CD4-positive, CD25-positive, alpha-beta regulatory T cell (primary cell): ENCODE measurements at regions not wholly inside any gene's neighbourhood (a gene's known extent, or its start where the extent isn't known, plus 50 kb on each side); places are given as distances from the start of the nearest gene placed in this dataset.
"Not testable (repeated sequence)": the region's sequence is repeated elsewhere in the genome, so short reads cannot be mapped to it uniquely, and the experiment has no call there.

Experiments
- ATAC-seq, 2 donors: fragments of 150-1000 bp; cut with Tn5 transposase; one replicate each; pipeline ENCODE4 v1.10.0; 2021; ENCODE audit warnings: low read depth in 2 of 2, moderate number of reproducible peaks in 2 of 2, moderate library complexity in 1 of 2
- DNase-seq, 3 donors: peaks; one replicate each; pipeline versions ENCODE4 v3.0.0 to v3.0.0-alpha.2; 2012 to 2022; ENCODE audit warnings: mixed read lengths in 1 of 3
- H3K27ac ChIP-seq: one replicate; pipeline ENCODE4 v1.7.0; 2013; ENCODE audit warnings: mild to moderate bottlenecking, low read length; ENCODE audit not compliant: insufficient read depth, poor library complexity, severe bottlenecking
- H3K27me3 ChIP-seq: one replicate; pipeline ENCODE4 v1.7.0; 2013; ENCODE audit warnings: low read length; ENCODE audit not compliant: control insufficient read depth, insufficient read depth
- H3K36me3 ChIP-seq: one replicate; pipeline ENCODE4 v1.7.0; 2013; ENCODE audit warnings: mild to moderate bottlenecking, low read length, moderate library complexity; ENCODE audit not compliant: control insufficient read depth, insufficient read depth
- H3K4me1 ChIP-seq: 2 replicates; pipeline ENCODE4 v1.7.0; 2013; ENCODE audit warnings: mild to moderate bottlenecking, low read length; ENCODE audit not compliant: insufficient read depth, control insufficient read depth, poor library complexity, severe bottlenecking
- H3K4me3 ChIP-seq: one replicate; pipeline ENCODE4 v1.7.0; 2013; ENCODE audit warnings: low read depth, mild to moderate bottlenecking, low read length, moderate library complexity
- H3K9me3 ChIP-seq, 2 experiments: 1 replicate in 1 of 2; 2 replicates in 1 of 2; pipeline ENCODE4 v1.7.0; 2013; ENCODE audit warnings: low read length in 2 of 2, mild to moderate bottlenecking in 1 of 2, moderate library complexity in 1 of 2; ENCODE audit not compliant: control insufficient read depth in 2 of 2
- H3K27ac Mint-ChIP-seq, 3 donors: one replicate each; pipeline ENCODE4 v1.8.0; 2020 to 2022; ENCODE audit warnings: mild to moderate bottlenecking in 3 of 3, mixed read lengths in 3 of 3, moderate library complexity in 2 of 3
- H3K27me3 Mint-ChIP-seq: one replicate; pipeline ENCODE4 v1.8.0; 2022; ENCODE audit warnings: mild to moderate bottlenecking, mixed read lengths
- H3K36me3 Mint-ChIP-seq: one replicate; pipeline ENCODE4 v1.8.0; 2020; ENCODE audit warnings: mixed read lengths
- H3K4me1 Mint-ChIP-seq, 4 donors: one replicate each; pipeline ENCODE4 v1.8.0; 2020 to 2022; ENCODE audit warnings: mixed read lengths in 4 of 4, mild to moderate bottlenecking in 1 of 4
- H3K4me3 Mint-ChIP-seq, 4 donors: one replicate each; pipeline ENCODE4 v1.8.0; 2020 to 2022; ENCODE audit warnings: mild to moderate bottlenecking in 4 of 4, mixed read lengths in 4 of 4, moderate library complexity in 3 of 4
- H3K9me3 Mint-ChIP-seq, 7 donors: one replicate each; pipeline ENCODE4 v1.8.0; 2020 to 2022; ENCODE audit warnings: mixed read lengths in 7 of 7, mild to moderate bottlenecking in 3 of 7, moderate library complexity in 2 of 7

DNA sequence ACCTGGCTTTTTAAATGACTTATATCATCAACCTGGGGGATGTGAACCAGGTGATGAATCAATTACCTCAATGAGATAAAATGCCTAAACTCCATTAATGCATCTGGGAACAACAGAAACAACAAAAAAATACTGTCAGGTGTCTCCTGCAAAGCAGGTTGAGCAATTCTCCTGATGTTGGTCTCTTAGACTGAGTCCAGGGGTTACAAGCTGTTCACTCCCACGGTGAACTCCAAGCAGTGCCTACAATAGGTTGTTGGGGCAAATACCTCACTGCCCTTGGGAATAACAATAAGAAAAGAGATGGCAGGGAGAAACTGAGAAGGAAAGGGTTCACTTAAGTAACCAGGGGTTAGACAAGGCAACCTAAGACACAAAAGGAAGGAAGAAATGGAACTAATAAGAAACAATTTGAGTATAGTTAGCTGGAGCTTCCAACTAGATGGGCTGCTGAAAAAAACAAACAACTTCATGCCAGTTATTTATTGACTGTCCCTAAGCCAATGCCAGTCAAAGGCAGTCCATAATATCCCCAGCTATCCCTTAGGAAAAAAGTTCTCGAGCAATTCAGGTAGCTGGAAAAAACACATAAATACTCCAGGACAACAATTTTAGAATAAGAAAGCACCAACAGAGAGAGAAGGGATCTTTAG lies 97.6 kb upstream of the MAGI3 start:
- no peaks in the 10 kb centered on the region for H3K36me3 Mint-ChIP-seq
- no peaks in the 10 kb centered on the region for H3K9me3 ChIP-seq
- no peak for DNase-seq
- H3K27me3 ChIP-seq: peaks cover 4% of the 10 kb centered on the region
- no peak overlapping the region for H3K27ac Mint-ChIP-seq
- no peaks in the 10 kb centered on the region for H3K4me1 Mint-ChIP-seq
- no peak for ATAC-seq
- peaks cover 14% of the 10 kb centered on the region for H3K27me3 Mint-ChIP-seq
- no peak overlapping the region for H3K27ac ChIP-seq
- no peaks in the 10 kb centered on the region for H3K9me3 Mint-ChIP-seq
- H3K4me3 ChIP-seq: no peak overlapping the region
- no peaks in the 10 kb centered on the region for H3K4me1 ChIP-seq
- H3K36me3 ChIP-seq: no peaks in the 10 kb centered on the region
- no peak overlapping the region for H3K4me3 Mint-ChIP-seq

GRCh38 chr1:113293256-113293626 lies 97.1 kb upstream of the MAGI3 start:
- Mint-ChIP-seq H3K4me1 (no peaks in the 10 kb centered on the region), H3K27me3 (peaks cover 11% of the 10 kb centered on the region), H3K9me3 (no peaks in the 10 kb centered on the region), H3K36me3 (no peaks in the 10 kb centered on the region), H3K4me3 (no peak overlapping the region), H3K27ac (no peak overlapping the region)
- Histone ChIP-seq H3K27ac (no peak overlapping the region), H3K36me3 (no peaks in the 10 kb centered on the region), H3K4me1 (no peaks in the 10 kb centered on the region), H3K4me3 (no peak overlapping the region), H3K9me3 (no peaks in the 10 kb centered on the region), H3K27me3 (peaks cover 6% of the 10 kb centered on the region)
- no peak for DNase-seq
- ATAC-seq: no peak

DNA sequence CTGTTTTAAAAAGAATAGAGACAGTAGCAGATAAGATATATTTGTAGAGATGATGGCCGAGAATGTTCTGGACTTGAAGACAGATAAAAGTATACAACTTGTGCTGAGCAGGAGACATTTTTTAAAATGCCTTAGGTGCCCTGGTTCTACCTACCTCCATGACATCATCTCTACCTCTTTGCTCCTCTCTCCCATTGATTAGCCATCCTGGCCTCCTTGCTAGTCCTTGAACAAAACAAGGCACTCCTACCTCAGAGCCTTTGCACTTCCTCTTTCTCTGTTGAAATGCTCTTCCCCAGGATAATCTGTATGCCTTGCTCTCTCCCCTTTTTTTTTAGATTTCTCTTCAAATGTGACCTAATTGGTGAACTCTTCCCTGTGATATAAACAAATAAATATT lies 92.6 kb upstream of the MAGI3 start:
- ATAC-seq: no peak
- DNase-seq: no peak
- no peak overlapping the region for H3K4me3 ChIP-seq

GRCh38 chr1:113298941-113299340 lies 91.4 kb upstream of the MAGI3 start:
- no peaks in the 10 kb centered on the region for H3K4me1 ChIP-seq
- no peak overlapping the region for H3K4me3 ChIP-seq
- H3K27ac Mint-ChIP-seq: no peak overlapping the region
- no peak for ATAC-seq
- H3K4me3 Mint-ChIP-seq: no peak overlapping the region
- no peaks in the 10 kb centered on the region for H3K9me3 ChIP-seq
- H3K36me3 ChIP-seq: no peaks in the 10 kb centered on the region
- peaks cover 5% of the 10 kb centered on the region for H3K27me3 ChIP-seq
- no peak for DNase-seq
- H3K27ac ChIP-seq: no peak overlapping the region
- no peaks in the 10 kb centered on the region for H3K9me3 Mint-ChIP-seq
- no peaks in the 10 kb centered on the region for H3K36me3 Mint-ChIP-seq
- no peaks in the 10 kb centered on the region for H3K4me1 Mint-ChIP-seq
- peaks cover 17% of the 10 kb centered on the region for H3K27me3 Mint-ChIP-seq

More for the DNA sequence above, 92.6 kb upstream of the MAGI3 start:
- H3K27me3 Mint-ChIP-seq: peaks cover 17% of the 10 kb centered on the region
- no peaks in the 10 kb centered on the region for H3K9me3 Mint-ChIP-seq
- Histone ChIP-seq H3K27ac (no peak overlapping the region), H3K4me1 (no peaks in the 10 kb centered on the region), H3K36me3 (no peaks in the 10 kb centered on the region), H3K9me3 (no peaks in the 10 kb centered on the region), H3K27me3 (peaks cover 5% of the 10 kb centered on the region)
- no peak overlapping the region for H3K4me3 Mint-ChIP-seq
- H3K36me3 Mint-ChIP-seq: no peaks in the 10 kb centered on the region
- no peak overlapping the region for H3K27ac Mint-ChIP-seq
- H3K4me1 Mint-ChIP-seq: no peaks in the 10 kb centered on the region

GRCh38 chr1:113302636-113303035 lies 87.7 kb upstream of the MAGI3 start:
- Mint-ChIP-seq H3K27me3 (peaks cover 12% of the 10 kb centered on the region), H3K4me1 (no peaks in the 10 kb centered on the region), H3K4me3 (peak overlapping the region in 1 of 4 donors; percentile 70), H3K9me3 (peaks cover 0 to 5% (median 0%) of the 10 kb centered on the region in 7 donors), H3K27ac (no peak overlapping the region), H3K36me3 (no peaks in the 10 kb centered on the region)
- ATAC-seq (no peak), DNase-seq (no peak)
- H3K27ac ChIP-seq: no peak overlapping the region
- H3K27me3 ChIP-seq: peaks cover 11% of the 10 kb centered on the region
- no peaks in the 10 kb centered on the region for H3K36me3 ChIP-seq
- no peak overlapping the region for H3K4me3 ChIP-seq
- H3K9me3 ChIP-seq: no peaks in the 10 kb centered on the region
- no peaks in the 10 kb centered on the region for H3K4me1 ChIP-seq

DNA sequence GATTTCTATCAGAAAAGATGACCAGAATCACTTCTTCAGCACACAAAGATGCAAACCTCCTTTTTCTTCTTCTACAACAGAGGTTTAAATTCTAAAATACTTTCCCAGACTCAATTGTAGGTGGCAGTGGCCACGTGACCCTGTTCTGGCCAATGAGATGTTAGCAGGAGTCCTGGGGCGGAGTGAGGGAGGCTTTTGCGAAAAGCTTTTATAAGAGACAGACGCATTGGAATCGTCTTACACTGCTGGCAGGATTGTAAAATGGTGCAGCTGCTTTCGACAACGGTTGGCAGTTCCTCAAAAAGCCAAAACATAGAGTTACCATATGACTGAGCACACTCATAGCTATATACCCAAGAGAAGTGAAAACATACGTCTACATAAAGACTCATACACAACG lies 87.0 kb upstream of the MAGI3 start:
- Mint-ChIP-seq H3K27me3 (peaks cover 14% of the 10 kb centered on the region), H3K4me1 (no peaks in the 10 kb centered on the region), H3K36me3 (no peaks in the 10 kb centered on the region), H3K4me3 (no peak overlapping the region), H3K27ac (no peak overlapping the region), H3K9me3 (peaks cover 0 to 5% (median 0%) of the 10 kb centered on the region in 7 donors)
- DNase-seq (no peak), ATAC-seq (no peak)
- no peaks in the 10 kb centered on the region for H3K36me3 ChIP-seq
- no peak overlapping the region for H3K4me3 ChIP-seq
- no peaks in the 10 kb centered on the region for H3K4me1 ChIP-seq
- H3K27ac ChIP-seq: no peak overlapping the region
- H3K9me3 ChIP-seq: no peaks in the 10 kb centered on the region
- H3K27me3 ChIP-seq: peaks cover 11% of the 10 kb centered on the region

- not testable (repeated sequence) for DNase-seq, H3K9me3 Mint-ChIP-seq, H3K27ac ChIP-seq, H3K4me3 ChIP-seq, ATAC-seq, H3K36me3 ChIP-seq, H3K4me1 Mint-ChIP-seq, H3K4me1 ChIP-seq, H3K36me3 Mint-ChIP-seq, H3K4me3 Mint-ChIP-seq, H3K9me3 ChIP-seq, H3K27ac Mint-ChIP-seq
- peaks cover 24% of the 10 kb centered on the region for H3K27me3 Mint-ChIP-seq
- H3K27me3 ChIP-seq: peaks cover 12% of the 10 kb centered on the region
These were observed 85.3 kb upstream of the MAGI3 start for GRCh38 chr1:113305029-113305428.

DNA sequence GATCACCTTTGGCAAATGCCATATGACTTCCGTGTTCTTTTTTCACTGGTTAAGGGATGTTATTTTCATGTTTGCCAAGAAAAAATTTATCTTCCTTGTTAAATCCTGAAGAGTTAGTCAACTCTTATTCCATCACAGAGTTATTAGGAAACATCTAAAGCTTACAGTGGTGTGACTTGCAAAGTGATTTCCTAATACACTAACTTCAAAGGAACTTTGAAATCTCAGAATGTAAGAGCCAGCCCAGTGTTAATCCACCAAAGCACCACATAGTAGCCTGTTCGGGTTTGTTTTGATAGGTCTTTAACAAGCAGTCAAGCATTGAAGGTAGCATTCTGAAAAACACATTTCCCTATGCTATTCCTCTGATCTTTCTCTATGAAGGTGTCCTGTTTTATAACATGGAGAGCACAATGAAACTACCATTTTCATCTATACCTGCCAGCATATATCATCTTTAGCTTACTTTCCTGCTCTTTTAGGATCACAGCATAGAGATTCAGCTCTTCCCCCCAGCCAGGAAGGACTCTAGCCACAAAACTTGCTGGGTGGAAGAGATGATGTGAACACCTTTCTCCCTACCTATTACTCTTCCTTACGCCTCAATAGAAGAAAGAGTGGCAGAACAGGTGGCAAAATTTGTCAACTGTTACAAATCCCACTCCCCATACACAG lies 82.4 kb upstream of the MAGI3 start:
- no peak for DNase-seq
- Mint-ChIP-seq H3K27me3 (peaks cover 23% of the 10 kb centered on the region), H3K4me1 (no peaks in the 10 kb centered on the region), H3K27ac (no peak overlapping the region), H3K4me3 (no peak overlapping the region), H3K9me3 (peaks cover 0 to 11% (median 4%) of the 10 kb centered on the region in 7 donors), H3K36me3 (peaks cover 3% of the 10 kb centered on the region)
- H3K4me3 ChIP-seq: no peak overlapping the region
- no peaks in the 10 kb centered on the region for H3K36me3 ChIP-seq
- no peaks in the 10 kb centered on the region for H3K4me1 ChIP-seq
- no peak overlapping the region for H3K27ac ChIP-seq
- ATAC-seq: no peak
- H3K27me3 ChIP-seq: peaks cover 8% of the 10 kb centered on the region
- peaks cover 0 to 2% of the 10 kb centered on the region in 2 experiments for H3K9me3 ChIP-seq
